Caco-2 (cell line): ENCODE measurements at regions not wholly inside any gene's neighbourhood (a gene's known extent, or its start where the extent isn't known, plus 50 kb on each side); places are given as distances from the start of the nearest gene placed in this dataset.

ENCODE experiments used
- BruUV-seq: library from RNA; stranded (reverse); fragments of 400-500 nt; replicated peaks from 2 replicates; lab custom pipeline; 2021; lab: Mats Ljungman, UMichigan
- CTCF ChIA-PET: fragments of 300-600 bp; sonication (Branson Sonifier 250); formaldehyde crosslinking; loops from one replicate; lab custom pipeline; 2022; ENCODE audit warnings: antibody characterized with exemption; lab: Charles Lee
- POLR2A ChIA-PET: fragments of 300-600 bp; sonication (Branson Sonifier 250); formaldehyde crosslinking; loops from one replicate; lab custom pipeline; 2022; ENCODE audit warnings: antibody characterized with exemption; lab: Charles Lee
- DNase-seq, 2 experiments: peaks; one replicate each; pipeline versions ENCODE4 v3.0.0 to v3.0.0-alpha.2; 2020 to 2022
- H3K27me3 ChIP-seq: replicated peaks from 2 replicates; pipeline ENCODE4 v1.6.0; 2011; ENCODE audit warnings: low read length; ENCODE audit not compliant: control insufficient read depth, insufficient read depth
- H3K36me3 ChIP-seq: 2 replicates; pipeline ENCODE4 v1.5.1; 2011; ENCODE audit warnings: low read length; ENCODE audit not compliant: control insufficient read depth, insufficient read depth
- H3K4me1 ChIP-seq: fragments of 250-450 bp; sonication (Bioruptor Pico); 2 replicates; pipeline ENCODE4 v1.5.1; 2020; ENCODE audit warnings: mild to moderate bottlenecking
- H3K4me3 ChIP-seq: 2 replicates; pipeline ENCODE4 v1.5.1; 2011; ENCODE audit warnings: low read depth, mild to moderate bottlenecking, control low read depth, low read length
- H3K9me3 ChIP-seq: fragments of 250-450 bp; sonication (Bioruptor Pico); 2 replicates; pipeline ENCODE4 v1.5.1; 2020; ENCODE audit warnings: mild to moderate bottlenecking, moderate library complexity
- H3K27ac Mint-ChIP-seq: one replicate; pipeline ENCODE4 v1.8.0; 2022; ENCODE audit warnings: mixed read lengths; ENCODE audit not compliant: unreplicated experiment
- H3K27me3 Mint-ChIP-seq: one replicate; pipeline ENCODE4 v1.8.0; 2022; ENCODE audit warnings: mixed read lengths; ENCODE audit not compliant: insufficient read depth, unreplicated experiment
- H3K36me3 Mint-ChIP-seq: one replicate; pipeline ENCODE4 v1.8.0; 2022; ENCODE audit warnings: mild to moderate bottlenecking, mixed read lengths; ENCODE audit not compliant: insufficient read depth, unreplicated experiment
- H3K4me1 Mint-ChIP-seq: one replicate; pipeline ENCODE4 v1.8.0; 2022; ENCODE audit warnings: low read depth, mixed read lengths; ENCODE audit not compliant: unreplicated experiment
- H3K4me3 Mint-ChIP-seq: one replicate; pipeline ENCODE4 v1.8.0; 2022; ENCODE audit warnings: mild to moderate bottlenecking, moderate library complexity, mixed read lengths; ENCODE audit not compliant: unreplicated experiment
- H3K9me3 Mint-ChIP-seq: one replicate; pipeline ENCODE4 v1.8.0; 2022; ENCODE audit warnings: mixed read lengths; ENCODE audit not compliant: unreplicated experiment
- intact Hi-C: fragments of 100-400 bp; cut with micrococcal nuclease; formaldehyde crosslinking; loops from one replicate; pipeline ENCODE4 v1.10.0; 2022; ENCODE audit not compliant: unreplicated experiment
- TF ChIP-seq, protein P1 (sequence below), 2 experiments: fragments of 200-600 bp in 1 of 2; IDR thresholded peaks; 1 replicate in 1 of 2; 2 replicates in 1 of 2; pipeline versions ENCODE4 v1.5.1 to v1.8.0; 2011 to 2022; ENCODE audit warnings: antibody characterized with exemption in 1 of 2, control low read depth in 1 of 2, inconsistent platforms in 1 of 2, low read depth in 1 of 2, low read length in 1 of 2, mild to moderate bottlenecking in 1 of 2, moderate library complexity in 1 of 2; ENCODE audit not compliant: insufficient read depth in 1 of 2, severe bottlenecking in 1 of 2, unreplicated experiment in 1 of 2

DNA sequence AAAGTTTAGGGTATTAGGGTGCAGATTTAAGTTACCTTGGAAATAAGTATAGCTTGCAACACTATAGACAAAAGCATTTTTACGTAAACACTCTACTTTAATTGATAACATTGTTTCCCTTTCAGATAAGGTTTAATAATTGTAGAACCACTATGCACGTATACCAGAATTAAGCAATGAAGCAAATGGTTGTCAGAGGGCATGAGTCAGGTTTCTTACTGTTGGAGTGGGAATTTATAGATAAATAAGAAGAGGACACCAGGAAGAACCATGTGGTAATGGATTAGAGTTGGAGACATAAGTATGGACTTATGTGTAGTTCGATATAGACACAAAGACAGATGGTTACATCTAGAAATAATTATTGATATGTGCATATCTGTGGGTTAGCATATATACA is 355.6 kb downstream of the ETV1 start:
- Mint-ChIP-seq H3K27ac (no peak overlapping the region), H3K9me3 (no peaks in the 10 kb centered on the region), H3K4me1 (no peaks in the 10 kb centered on the region), H3K36me3 (no peaks in the 10 kb centered on the region), H3K27me3 (no peaks in the 10 kb centered on the region), H3K4me3 (no peak overlapping the region)
- H3K4me3 ChIP-seq = no peak overlapping the region
- no TSS peak for BruUV-seq
- intact Hi-C loops = no loop called here
- CTCF ChIA-PET = no interaction called here
- POLR2A ChIA-PET = no interaction called here
- peaks cover 4% of the 10 kb centered on the region; the same call in 1 of the 2 replicates for H3K4me1 ChIP-seq
- H3K27me3 ChIP-seq = no peaks in the 10 kb centered on the region
- DNase-seq = no peak
- no peaks in the 10 kb centered on the region for H3K36me3 ChIP-seq
- H3K9me3 ChIP-seq = no peaks in the 10 kb centered on the region
- TF ChIP-seq, protein P1, sequence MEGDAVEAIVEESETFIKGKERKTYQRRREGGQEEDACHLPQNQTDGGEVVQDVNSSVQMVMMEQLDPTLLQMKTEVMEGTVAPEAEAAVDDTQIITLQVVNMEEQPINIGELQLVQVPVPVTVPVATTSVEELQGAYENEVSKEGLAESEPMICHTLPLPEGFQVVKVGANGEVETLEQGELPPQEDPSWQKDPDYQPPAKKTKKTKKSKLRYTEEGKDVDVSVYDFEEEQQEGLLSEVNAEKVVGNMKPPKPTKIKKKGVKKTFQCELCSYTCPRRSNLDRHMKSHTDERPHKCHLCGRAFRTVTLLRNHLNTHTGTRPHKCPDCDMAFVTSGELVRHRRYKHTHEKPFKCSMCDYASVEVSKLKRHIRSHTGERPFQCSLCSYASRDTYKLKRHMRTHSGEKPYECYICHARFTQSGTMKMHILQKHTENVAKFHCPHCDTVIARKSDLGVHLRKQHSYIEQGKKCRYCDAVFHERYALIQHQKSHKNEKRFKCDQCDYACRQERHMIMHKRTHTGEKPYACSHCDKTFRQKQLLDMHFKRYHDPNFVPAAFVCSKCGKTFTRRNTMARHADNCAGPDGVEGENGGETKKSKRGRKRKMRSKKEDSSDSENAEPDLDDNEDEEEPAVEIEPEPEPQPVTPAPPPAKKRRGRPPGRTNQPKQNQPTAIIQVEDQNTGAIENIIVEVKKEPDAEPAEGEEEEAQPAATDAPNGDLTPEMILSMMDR (IDR thresholded peaks at IDR 0.05; ENCODE audit: insufficient read depth in 1 of 2, low read depth in 1 of 2, low read length in 1 of 2, severe bottlenecking in 1 of 2, unreplicated experiment in 1 of 2) = no peak

DNA sequence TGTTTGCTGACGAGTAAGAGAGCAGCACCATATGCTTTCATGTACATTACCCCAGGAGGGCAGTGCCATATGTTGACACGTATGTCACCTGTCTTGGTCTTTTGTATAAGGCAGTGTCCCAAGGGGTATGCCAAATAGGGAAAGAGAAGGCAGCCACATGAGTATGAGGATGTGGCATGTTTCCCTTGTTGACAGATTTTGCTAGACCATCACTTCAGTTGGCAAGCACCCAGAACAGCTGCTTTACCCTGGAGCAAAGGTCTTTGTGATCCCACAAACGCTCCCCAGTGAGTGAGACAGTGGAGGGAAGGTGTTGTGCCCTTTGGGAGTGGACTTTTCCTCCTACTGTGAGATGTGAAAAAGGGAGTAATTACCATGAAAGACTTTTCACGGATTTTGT is 350.1 kb downstream of the ETV1 start:
- Histone ChIP-seq H3K4me3 (no peak overlapping the region), H3K27me3 (no peaks in the 10 kb centered on the region), H3K36me3 (no peaks in the 10 kb centered on the region), H3K9me3 (no peaks in the 10 kb centered on the region), H3K4me1 (no peaks in the 10 kb centered on the region)
- no peaks in the 10 kb centered on the region for H3K4me1 Mint-ChIP-seq
- no peaks in the 10 kb centered on the region for H3K27me3 Mint-ChIP-seq
- no TSS peak for BruUV-seq
- TF ChIP-seq, protein P1 (IDR thresholded peaks at IDR 0.05; ENCODE audit: insufficient read depth in 1 of 2, low read depth in 1 of 2, low read length in 1 of 2, severe bottlenecking in 1 of 2, unreplicated experiment in 1 of 2) = no peak
- H3K9me3 Mint-ChIP-seq = no peaks in the 10 kb centered on the region
- no peak overlapping the region for H3K4me3 Mint-ChIP-seq
- H3K36me3 Mint-ChIP-seq = no peaks in the 10 kb centered on the region
- intact Hi-C loops = no loop called here
- ChIA-PET POLR2A (no interaction called here), CTCF (no interaction called here)
- H3K27ac Mint-ChIP-seq = no peak overlapping the region
- DNase-seq = no peak

DNA sequence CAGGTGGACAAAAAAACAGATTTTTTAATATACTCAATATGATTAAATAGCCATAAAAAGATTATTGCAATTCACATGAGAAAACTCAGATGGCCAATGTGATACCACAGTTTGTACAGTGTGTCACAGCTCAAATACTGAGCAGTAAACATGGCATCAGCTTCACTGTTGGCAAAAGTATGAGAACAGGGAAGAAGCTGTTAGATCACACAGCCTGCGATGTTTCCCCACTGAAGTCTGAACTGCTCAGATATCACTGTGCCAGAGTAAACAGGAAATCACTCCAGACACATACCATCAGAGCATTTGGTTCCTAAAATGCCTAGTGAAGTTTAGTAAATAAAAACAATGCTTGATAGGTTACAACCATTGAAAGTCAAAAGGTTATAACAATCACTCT is 347.8 kb downstream of the ETV1 start:
- H3K27me3 ChIP-seq = no peaks in the 10 kb centered on the region
- H3K9me3 Mint-ChIP-seq = no peaks in the 10 kb centered on the region
- no peaks in the 10 kb centered on the region for H3K4me1 Mint-ChIP-seq
- no peaks in the 10 kb centered on the region for H3K4me1 ChIP-seq
- no peaks in the 10 kb centered on the region for H3K27me3 Mint-ChIP-seq
- CTCF ChIA-PET = no interaction called here
- TF ChIP-seq, protein P1 (IDR thresholded peaks at IDR 0.05; ENCODE audit: insufficient read depth in 1 of 2, low read depth in 1 of 2, low read length in 1 of 2, severe bottlenecking in 1 of 2, unreplicated experiment in 1 of 2) = no peak
- H3K4me3 Mint-ChIP-seq = no peak overlapping the region
- no peaks in the 10 kb centered on the region for H3K36me3 Mint-ChIP-seq
- no peak for DNase-seq
- intact Hi-C loops = no loop called here
- H3K27ac Mint-ChIP-seq = no peak overlapping the region
- POLR2A ChIA-PET = no interaction called here
- no peaks in the 10 kb centered on the region for H3K9me3 ChIP-seq
- BruUV-seq = no TSS peak
- H3K36me3 ChIP-seq = no peaks in the 10 kb centered on the region
- no peak overlapping the region for H3K4me3 ChIP-seq
